Fibroblast of lung (primary cell): ENCODE measurements at regions not wholly inside any gene's neighbourhood (a gene's known extent, or its start where the extent isn't known, plus 50 kb on each side); places are given as distances from the start of the nearest gene placed in this dataset.

Experiments used
- EZH2 ChIP-seq: IDR thresholded peaks from 2 replicates; pipeline ENCODE4 v1.5.1; 2012; ENCODE audit warnings: low read length, control low read depth, mild to moderate bottlenecking; ENCODE audit errors: missing control alignments
- TF ChIP-seq, protein P1 (sequence below), 2 donors: IDR thresholded peaks in 1 of 2; conservative IDR thresholded peaks in 1 of 2; 1 replicate in 1 of 2; 2 replicates in 1 of 2; pipeline ENCODE4 v1.5.1; 2011 to 2012; ENCODE audit warnings: low read length in 2 of 2, control low read depth in 1 of 2, inconsistent platforms in 1 of 2, low read depth in 1 of 2, mild to moderate bottlenecking in 1 of 2

DNA sequence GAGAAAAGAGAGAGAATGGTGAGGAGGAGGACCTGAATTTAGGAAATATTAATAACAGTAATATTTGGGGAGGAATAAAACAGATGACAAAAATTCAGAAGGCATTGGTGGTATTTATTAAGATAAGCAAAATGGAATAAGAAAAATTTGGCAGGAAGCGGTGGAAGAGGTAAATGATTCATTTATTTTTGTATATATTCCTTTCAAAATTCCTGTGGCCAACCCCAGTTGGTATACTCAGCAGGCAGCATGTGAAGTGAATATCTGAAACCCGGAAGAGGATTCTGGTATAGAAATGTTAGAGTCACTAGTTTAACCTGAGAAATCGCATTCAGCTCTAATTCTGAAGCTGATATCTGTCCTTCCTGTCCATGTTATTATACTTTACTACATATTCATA lies 792.0 kb downstream of the KCNJ2 start:
- TF ChIP-seq, protein P1, sequence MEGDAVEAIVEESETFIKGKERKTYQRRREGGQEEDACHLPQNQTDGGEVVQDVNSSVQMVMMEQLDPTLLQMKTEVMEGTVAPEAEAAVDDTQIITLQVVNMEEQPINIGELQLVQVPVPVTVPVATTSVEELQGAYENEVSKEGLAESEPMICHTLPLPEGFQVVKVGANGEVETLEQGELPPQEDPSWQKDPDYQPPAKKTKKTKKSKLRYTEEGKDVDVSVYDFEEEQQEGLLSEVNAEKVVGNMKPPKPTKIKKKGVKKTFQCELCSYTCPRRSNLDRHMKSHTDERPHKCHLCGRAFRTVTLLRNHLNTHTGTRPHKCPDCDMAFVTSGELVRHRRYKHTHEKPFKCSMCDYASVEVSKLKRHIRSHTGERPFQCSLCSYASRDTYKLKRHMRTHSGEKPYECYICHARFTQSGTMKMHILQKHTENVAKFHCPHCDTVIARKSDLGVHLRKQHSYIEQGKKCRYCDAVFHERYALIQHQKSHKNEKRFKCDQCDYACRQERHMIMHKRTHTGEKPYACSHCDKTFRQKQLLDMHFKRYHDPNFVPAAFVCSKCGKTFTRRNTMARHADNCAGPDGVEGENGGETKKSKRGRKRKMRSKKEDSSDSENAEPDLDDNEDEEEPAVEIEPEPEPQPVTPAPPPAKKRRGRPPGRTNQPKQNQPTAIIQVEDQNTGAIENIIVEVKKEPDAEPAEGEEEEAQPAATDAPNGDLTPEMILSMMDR (conservative IDR thresholded peaks at IDR 0.05 in 1 of 2, IDR thresholded peaks at IDR 0.05 in 1 of 2; ENCODE audit: low read depth in 1 of 2, low read length in 2 of 2): no peak
- TF ChIP-seq EZH2: no peak
